SK-N-SH (cell line): ENCODE measurements at regions not wholly inside any gene's neighbourhood (a gene's known extent, or its start where the extent isn't known, plus 50 kb on each side); places are given as distances from the start of the nearest gene placed in this dataset.

Experiments
- CTCF ChIA-PET: fragments of 300-600, 350-600 bp; formaldehyde crosslinking; extraction: SDS; loops from one replicate; lab custom pipeline; 2021; lab: Yijun Ruan, JAX
- POLR2A ChIA-PET: fragments of 350-600 bp; sonication (Branson Sonifier 250); formaldehyde crosslinking; extraction: SDS; loops from one replicate; lab custom pipeline; 2020; ENCODE audit warnings: antibody characterized with exemption, inconsistent platforms; lab: Yijun Ruan, JAX
- DNase-seq: peaks from one replicate; pipeline ENCODE4 v3.0.0; 2012
- H2AFZ ChIP-seq: fragments of 200-600 bp; sonication (generic); 2 replicates; pipeline ENCODE4 v1.8.1; 2016; ENCODE audit warnings: antibody characterized with exemption, mild to moderate bottlenecking, low read depth
- H3F3A ChIP-seq: fragments of 200-600 bp; sonication (generic); replicated peaks from 2 replicates; pipeline ENCODE3; 2016; ENCODE audit warnings: antibody characterized with exemption, mild to moderate bottlenecking; ENCODE audit not compliant: insufficient read depth
- H3K27ac ChIP-seq, 2 experiments: fragments of 200-500 bp in 1 of 2; fragments of 200-600 bp in 1 of 2; sonication (Bioruptor generic) in 1 of 2; sonication (generic), shearing (Covaris generic) in 1 of 2; 2 replicates each; pipeline versions ENCODE4 v1.5.1 to v1.6.1; 2014 to 2016; ENCODE audit warnings: low read depth in 2 of 2, inconsistent platforms in 1 of 2, low read length in 1 of 2, mild to moderate bottlenecking in 1 of 2, mixed read lengths in 1 of 2
- H3K27me3 ChIP-seq: fragments of 200-600 bp; sonication (generic), shearing (Covaris generic); 2 replicates; pipeline ENCODE4 v1.6.1; 2016; ENCODE audit warnings: mixed run types; ENCODE audit not compliant: insufficient read depth
- H3K36me3 ChIP-seq, 2 experiments: fragments of 200-500 bp in 1 of 2; fragments of 200-600 bp in 1 of 2; sonication (Bioruptor generic) in 1 of 2; sonication (generic) in 1 of 2; replicated peaks in 1 of 2; 2 replicates each; pipeline versions ENCODE3 to v1.5.1; 2014 to 2016; ENCODE audit warnings: low read length in 1 of 2, mild to moderate bottlenecking in 1 of 2; ENCODE audit not compliant: insufficient read depth in 2 of 2, control insufficient read depth in 1 of 2
- H3K4me1 ChIP-seq, 2 experiments: fragments of 200-500 bp in 1 of 2; fragments of 200-600 bp in 1 of 2; sonication (Bioruptor generic) in 1 of 2; sonication (generic), shearing (Covaris generic) in 1 of 2; 2 replicates each; pipeline versions ENCODE4 v1.5.1 to v1.6.1; 2014 to 2016; ENCODE audit warnings: low read depth in 1 of 2, low read length in 1 of 2, mixed run types in 1 of 2; ENCODE audit not compliant: insufficient read depth in 2 of 2, control insufficient read depth in 1 of 2
- H3K4me2 ChIP-seq: fragments of 200-600 bp; sonication (generic), shearing (Covaris generic); 2 replicates; pipeline ENCODE4 v1.6.1; 2017; ENCODE audit warnings: mixed run types
- H3K4me3 ChIP-seq, 2 experiments: fragments of 200-500 bp in 1 of 2; fragments of 200-600 bp in 1 of 2; sonication (Bioruptor generic) in 1 of 2; sonication (generic), shearing (Covaris generic) in 1 of 2; 2 replicates each; pipeline versions ENCODE4 v1.5.1 to v1.8.1; 2014 to 2016; ENCODE audit warnings: low read depth in 2 of 2, inconsistent platforms in 1 of 2, low read length in 1 of 2, mild to moderate bottlenecking in 1 of 2, mixed read lengths in 1 of 2, moderate library complexity in 1 of 2
- H3K79me2 ChIP-seq: fragments of 200-600 bp; sonication (generic); 2 replicates; pipeline ENCODE4 v1.8.1; 2017; ENCODE audit warnings: mild to moderate bottlenecking; ENCODE audit not compliant: insufficient read depth
- H3K9ac ChIP-seq: fragments of 200-600 bp; sonication (generic); 2 replicates; pipeline ENCODE4 v1.6.1; 2017; ENCODE audit warnings: mixed run types
- H3K9me2 ChIP-seq: fragments of 200-600 bp; sonication (generic); 2 replicates; pipeline ENCODE4 v1.6.1; 2017; ENCODE audit warnings: mixed run types
- H3K9me3 ChIP-seq: fragments of 200-600 bp; sonication (generic); 2 replicates; pipeline ENCODE4 v1.6.1; 2017; ENCODE audit warnings: mixed run types, mild to moderate bottlenecking, moderate library complexity
- H4K20me1 ChIP-seq: fragments of 200-600 bp; sonication (generic); 2 replicates; pipeline ENCODE4 v1.6.1; 2017; ENCODE audit warnings: mild to moderate bottlenecking, mixed run types; ENCODE audit not compliant: insufficient read depth
- CHD2 ChIP-seq: fragments of 150-350 bp; IDR thresholded peaks from 2 replicates; pipeline ENCODE4 v1.6.1; 2018; ENCODE audit warnings: low read length; ENCODE audit not compliant: partially characterized antibody
- CTCF ChIP-seq: fragments of 200-600 bp; sonication (generic); IDR thresholded peaks from 2 replicates; pipeline ENCODE4 v1.6.1; 2017; ENCODE audit warnings: antibody characterized with exemption, mild to moderate bottlenecking, moderate library complexity
- ELF1 ChIP-seq: IDR thresholded peaks from 2 replicates; pipeline ENCODE4 v1.4.0; 2012
- FOSL2 ChIP-seq: IDR thresholded peaks from 2 replicates; pipeline ENCODE4 v1.4.0; 2012; ENCODE audit warnings: low read depth, mild to moderate bottlenecking, moderate library complexity, borderline replicate concordance
- GATA2 ChIP-seq: sonication (generic); formaldehyde crosslinking; IDR thresholded peaks from 2 replicates; pipeline ENCODE4 v1.5.0; 2020; ENCODE audit warnings: mild to moderate bottlenecking, missing genetic modification reagents
- JUND ChIP-seq: IDR thresholded peaks from 2 replicates; pipeline ENCODE4 v1.4.0; 2012
- MAX ChIP-seq: IDR thresholded peaks from 2 replicates; pipeline ENCODE4 v1.4.0; 2012; ENCODE audit warnings: low read depth
- MEF2A ChIP-seq: IDR thresholded peaks from 2 replicates; pipeline ENCODE4 v1.4.0; 2012; ENCODE audit warnings: low read depth, borderline replicate concordance
- NFIC ChIP-seq: IDR thresholded peaks from 2 replicates; pipeline ENCODE4 v1.4.0; 2012; ENCODE audit warnings: borderline replicate concordance
- RFX5 ChIP-seq: IDR thresholded peaks from 2 replicates; pipeline ENCODE4 v1.6.1; 2012; ENCODE audit warnings: mild to moderate bottlenecking, improper control_type of control experiment, low read length
- TAF1 ChIP-seq: IDR thresholded peaks from 2 replicates; pipeline ENCODE4 v1.6.1; 2012; ENCODE audit warnings: low read depth, mild to moderate bottlenecking, low read length, moderate library complexity, borderline replicate concordance
- TEAD4 ChIP-seq: IDR thresholded peaks from 2 replicates; pipeline ENCODE4 v1.4.0; 2012; ENCODE audit warnings: mild to moderate bottlenecking, borderline replicate concordance; ENCODE audit not compliant: insufficient read depth
- USF1 ChIP-seq: IDR thresholded peaks from 2 replicates; pipeline ENCODE4 v1.4.0; 2012; ENCODE audit warnings: low read depth, borderline replicate concordance
- USF2 ChIP-seq: fragments of 150-350 bp; IDR thresholded peaks from 2 replicates; pipeline ENCODE4 v1.6.1; 2017; ENCODE audit warnings: antibody characterized with exemption, low read length, low read depth, borderline replicate concordance
- YY1 ChIP-seq: IDR thresholded peaks from 2 replicates; pipeline ENCODE4 v1.4.0; 2012; ENCODE audit warnings: low read depth, mild to moderate bottlenecking
- WGBS: methylation state at CpG from one replicate; pipeline ENCODE4 v1.1.6; 2017; ENCODE audit warnings: low lambda C conversion rate; 5-methylcytosine and 5-hydroxymethylcytosine counted together

- H2AFZ ChIP-seq: no peak overlapping the region
- H3K27me3 ChIP-seq: no peaks in the 10 kb centered on the region; the same call in 1 of the 2 replicates
- no peak overlapping the region for H3K4me2 ChIP-seq
- H3K9me2 ChIP-seq: no peaks in the 10 kb centered on the region
- no peaks in the 10 kb centered on the region for H3K36me3 ChIP-seq
- 69% methylated on average over 5 of the region's 6 CpGs for whole genome bisulfite sequencing
- ChIA-PET CTCF (interaction anchor here (1.0 kb wide), 1 partner anchor 14 kb away, joined by 3 read pairs; no protein-coding TSS in a partner anchor), POLR2A (interaction anchor here (0.8 kb wide), 1 partner anchor 22 kb away, joined by 3 read pairs; no protein-coding TSS in a partner anchor)
- no peak overlapping the region for H3K9ac ChIP-seq
- TF ChIP-seq ELF1 (no peak), FOSL2 (no peak), YY1 (no peak), TEAD4 (no peak), NFIC (no peak), MEF2A (no peak), USF1 (no peak), USF2 (no peak), TAF1 (no peak), CHD2 (no peak), RFX5 (no peak), CTCF (no peak), MAX (no peak), GATA2 (CRISPR knock-in tag) (no peak), JUND (no peak)
- H3K4me1 ChIP-seq: peaks cover 0 to 14% of the 10 kb centered on the region in 2 experiments; a peak in 1 of 4 replicates
- DNase-seq: no peak
- no peaks in the 10 kb centered on the region for H4K20me1 ChIP-seq
- no peak overlapping the region for H3K4me3 ChIP-seq
- H3K27ac ChIP-seq: no peak overlapping the region; a peak in 1 of 4 replicates
- no peaks in the 10 kb centered on the region for H3K79me2 ChIP-seq
- H3F3A ChIP-seq: no peaks in the 10 kb centered on the region
- peaks cover 7% of the 10 kb centered on the region; the same call in 1 of the 2 replicates for H3K9me3 ChIP-seq
Measured at GRCh38 chr20:58054082-58054779, 174.2 kb downstream of the ANKRD60 start.
